GM12874 (cell line): ENCODE measurements at regions not wholly inside any gene's neighbourhood (a gene's known extent, or its start where the extent isn't known, plus 50 kb on each side); places are given as distances from the start of the nearest gene placed in this dataset.

ENCODE experiments used
- CTCF ChIP-seq: IDR thresholded peaks from 2 replicates; pipeline ENCODE4 v1.5.1; 2011; ENCODE audit warnings: low read depth, mild to moderate bottlenecking, control low read depth, low read length, moderate library complexity; ENCODE audit not compliant: insufficient read depth

GRCh38 chr15:47887241-47887800, 170.0 kb downstream of the SEMA6D start:
- TF ChIP-seq CTCF: no peak

- TF ChIP-seq CTCF: no peak
These were observed 171.2 kb downstream of the SEMA6D start for GRCh38 chr15:47888385-47889100.

- no peak for TF ChIP-seq CTCF
These were observed 173.3 kb downstream of the SEMA6D start for GRCh38 chr15:47890397-47891150.

GRCh38 chr15:47897525-47897924, 180.2 kb downstream of the SEMA6D start:
- TF ChIP-seq CTCF: no peak

- TF ChIP-seq CTCF: no peak
These were observed 183.4 kb downstream of the SEMA6D start for GRCh38 chr15:47900751-47901150.

- no peak for TF ChIP-seq CTCF
These were observed 186.1 kb downstream of the SEMA6D start for GRCh38 chr15:47903368-47903767.

DNA sequence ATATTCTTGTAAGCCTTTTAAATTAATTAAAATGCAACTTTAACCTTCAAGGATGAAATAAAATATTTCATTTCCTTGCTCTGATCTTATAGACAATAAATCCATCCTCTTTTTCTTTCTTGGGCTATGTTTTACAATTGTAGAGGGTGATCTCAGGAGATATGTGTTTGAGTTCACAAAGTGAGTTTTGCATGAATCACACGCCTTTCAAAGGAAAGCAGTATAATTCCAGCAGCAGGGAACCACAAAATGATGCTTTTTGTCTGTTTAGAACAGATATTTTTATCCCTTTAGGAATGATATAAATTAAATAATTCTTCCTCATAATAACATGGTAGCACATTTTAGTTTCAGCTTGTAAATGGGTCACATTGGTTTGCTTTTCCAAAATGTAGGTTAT, 191.2 kb downstream of the SEMA6D start:
- no peak for TF ChIP-seq CTCF
